ENCODE measurements at regions not wholly inside any gene's neighbourhood (a gene's known extent, or its start where the extent isn't known, plus 50 kb on each side); places are given as distances from the start of the nearest gene placed in this dataset.
A peak's percentile ranks its signal among the peaks of the same experiment; 100 is the strongest.

DNA sequence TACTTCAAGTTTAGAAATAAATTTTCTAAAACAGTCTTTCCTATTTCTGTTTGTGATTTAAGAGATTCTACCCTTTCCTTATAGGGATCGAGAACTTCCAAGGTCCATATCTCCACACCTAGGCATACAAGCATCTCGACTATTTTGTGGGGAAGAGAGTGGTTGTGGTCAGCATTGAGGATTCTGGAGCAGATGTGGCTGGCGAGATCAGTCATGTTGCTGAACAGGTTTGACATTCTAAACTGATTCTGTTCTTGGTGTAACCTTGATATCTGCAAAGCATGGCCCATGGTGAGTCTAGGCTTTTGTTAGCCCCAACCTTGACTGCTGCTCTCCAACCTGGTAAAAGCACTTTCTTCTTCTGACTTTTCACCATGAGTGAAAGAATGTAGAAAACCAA, 167.6 kb upstream of the POGK start:
- no peak overlapping the region for H3K4me3 ChIP-seq
- ChIA-PET POLR2A (ENCODE audit: unreplicated experiment) (no interaction called here), CTCF (no interaction called here)
- H3K9me2 ChIP-seq (ENCODE audit: insufficient read depth): no peaks in the 10 kb centered on the region
- BruUV-seq (replicated peaks): no TSS peak
- intact Hi-C loops (cut with micrococcal nuclease; ENCODE audit: unreplicated experiment): no loop called here
- H4K20me1 ChIP-seq (ENCODE audit: insufficient read depth): no peaks in the 10 kb centered on the region
- H3K36me3 ChIP-seq (ENCODE audit: low read depth): no peaks in the 10 kb centered on the region
- H2AFZ ChIP-seq: no peak overlapping the region
- H3K27me3 ChIP-seq (ENCODE audit: insufficient read depth, low read depth): 0 out of 2 replicates have a peak, but pooled peaks cover 3% of the 10 kb centered on the region
- H3K4me1 ChIP-seq (replicated peaks; ENCODE audit: insufficient read depth): no peaks in the 10 kb centered on the region
- TF ChIP-seq, protein P1, sequence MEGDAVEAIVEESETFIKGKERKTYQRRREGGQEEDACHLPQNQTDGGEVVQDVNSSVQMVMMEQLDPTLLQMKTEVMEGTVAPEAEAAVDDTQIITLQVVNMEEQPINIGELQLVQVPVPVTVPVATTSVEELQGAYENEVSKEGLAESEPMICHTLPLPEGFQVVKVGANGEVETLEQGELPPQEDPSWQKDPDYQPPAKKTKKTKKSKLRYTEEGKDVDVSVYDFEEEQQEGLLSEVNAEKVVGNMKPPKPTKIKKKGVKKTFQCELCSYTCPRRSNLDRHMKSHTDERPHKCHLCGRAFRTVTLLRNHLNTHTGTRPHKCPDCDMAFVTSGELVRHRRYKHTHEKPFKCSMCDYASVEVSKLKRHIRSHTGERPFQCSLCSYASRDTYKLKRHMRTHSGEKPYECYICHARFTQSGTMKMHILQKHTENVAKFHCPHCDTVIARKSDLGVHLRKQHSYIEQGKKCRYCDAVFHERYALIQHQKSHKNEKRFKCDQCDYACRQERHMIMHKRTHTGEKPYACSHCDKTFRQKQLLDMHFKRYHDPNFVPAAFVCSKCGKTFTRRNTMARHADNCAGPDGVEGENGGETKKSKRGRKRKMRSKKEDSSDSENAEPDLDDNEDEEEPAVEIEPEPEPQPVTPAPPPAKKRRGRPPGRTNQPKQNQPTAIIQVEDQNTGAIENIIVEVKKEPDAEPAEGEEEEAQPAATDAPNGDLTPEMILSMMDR (conservative IDR thresholded peaks at IDR 0.05): no peak
- TF ChIP-seq EZH2 (IDR thresholded peaks at IDR 0.05; ENCODE audit: low read depth): no peak
- no peaks in the 10 kb centered on the region for H3F3A ChIP-seq (ENCODE audit: insufficient read depth, low read depth)
- no peaks in the 10 kb centered on the region for H3K9me3 ChIP-seq (ENCODE audit: insufficient read depth, low read depth)
- H3K27ac ChIP-seq: no peak overlapping the region
- no peak overlapping the region for H3K4me2 ChIP-seq
- no peaks in the 10 kb centered on the region for H3K79me2 ChIP-seq (ENCODE audit: low read depth)
- no peak for DNase-seq

DNA sequence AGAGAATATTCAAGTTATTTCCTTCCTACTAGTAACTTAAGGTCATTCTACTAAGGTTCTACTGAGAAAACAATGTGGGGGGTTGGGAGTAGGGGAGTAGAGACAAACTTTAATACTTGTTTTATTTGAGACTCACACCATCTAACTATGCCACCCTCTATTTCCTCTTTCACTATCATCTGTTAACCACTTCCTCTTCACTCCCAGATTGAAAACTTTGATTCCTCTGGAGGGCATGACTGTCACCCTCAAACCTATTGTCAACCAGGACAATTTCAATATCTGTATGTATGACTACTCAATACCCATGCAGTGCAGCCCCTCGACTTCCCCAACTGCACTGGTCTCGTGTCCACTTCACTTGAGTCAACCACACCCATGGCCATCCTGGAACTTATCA, 165.6 kb upstream of the POGK start:
- H3K79me2 ChIP-seq (ENCODE audit: low read depth): no peaks in the 10 kb centered on the region
- H3K4me1 ChIP-seq (replicated peaks; ENCODE audit: insufficient read depth): no peaks in the 10 kb centered on the region
- TF ChIP-seq, protein P1 (conservative IDR thresholded peaks at IDR 0.05): no peak
- no peak for TF ChIP-seq EZH2 (IDR thresholded peaks at IDR 0.05; ENCODE audit: low read depth)
- CTCF ChIA-PET: no interaction called here
- H3K27ac ChIP-seq: no peak overlapping the region
- H4K20me1 ChIP-seq (ENCODE audit: insufficient read depth): no peaks in the 10 kb centered on the region
- POLR2A ChIA-PET (ENCODE audit: unreplicated experiment): no interaction called here
- H3K27me3 ChIP-seq (ENCODE audit: insufficient read depth, low read depth): 0 out of 2 replicates have a peak, but pooled peaks cover 3% of the 10 kb centered on the region
- H3K4me2 ChIP-seq: no peak overlapping the region
- no peak for DNase-seq
- no TSS peak for BruUV-seq (replicated peaks)
- H2AFZ ChIP-seq: no peak overlapping the region
- intact Hi-C loops (cut with micrococcal nuclease; ENCODE audit: unreplicated experiment): no loop called here
- H3K36me3 ChIP-seq (ENCODE audit: low read depth): no peaks in the 10 kb centered on the region
- H3K9me3 ChIP-seq (ENCODE audit: insufficient read depth, low read depth): no peaks in the 10 kb centered on the region
- H3F3A ChIP-seq (ENCODE audit: insufficient read depth, low read depth): no peaks in the 10 kb centered on the region
- H3K4me3 ChIP-seq: no peak overlapping the region
- no peaks in the 10 kb centered on the region for H3K9me2 ChIP-seq (ENCODE audit: insufficient read depth)

DNA sequence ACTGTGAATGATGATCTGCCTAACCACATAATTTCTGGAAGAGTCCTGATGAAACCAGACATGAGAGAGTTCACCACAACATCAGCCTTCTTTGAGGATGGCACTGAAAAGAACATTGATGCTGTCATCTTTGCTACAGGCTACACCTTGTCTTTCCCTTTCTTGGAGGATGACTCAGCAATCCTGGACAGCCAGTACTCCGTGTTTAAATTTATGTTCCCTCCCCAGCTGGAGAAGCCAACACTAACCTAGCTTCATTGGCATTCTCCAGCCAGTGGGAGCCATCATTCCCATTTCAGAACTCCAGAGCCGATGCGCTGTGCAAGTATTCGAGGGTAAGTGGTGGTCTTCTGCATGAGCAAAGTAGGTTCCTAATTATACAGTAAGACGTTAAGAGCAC, 164.1 kb upstream of the POGK start:
- Histone ChIP-seq H3K36me3 (ENCODE audit: low read depth) (no peaks in the 10 kb centered on the region), H4K20me1 (ENCODE audit: insufficient read depth) (no peaks in the 10 kb centered on the region), H3K4me2 (no peak overlapping the region), H2AFZ (no peak overlapping the region), H3K27ac (no peak overlapping the region), H3K4me1 (replicated peaks; ENCODE audit: insufficient read depth) (no peaks in the 10 kb centered on the region), H3K27me3 (ENCODE audit: insufficient read depth, low read depth) (0 out of 2 replicates have a peak, but pooled peaks cover 3% of the 10 kb centered on the region), H3K9me3 (ENCODE audit: insufficient read depth, low read depth) (no peaks in the 10 kb centered on the region), H3K79me2 (ENCODE audit: low read depth) (no peaks in the 10 kb centered on the region), H3K9me2 (ENCODE audit: insufficient read depth) (no peaks in the 10 kb centered on the region), H3F3A (ENCODE audit: insufficient read depth, low read depth) (no peaks in the 10 kb centered on the region), H3K4me3 (no peak overlapping the region)
- no TSS peak for BruUV-seq (replicated peaks)
- intact Hi-C loops (cut with micrococcal nuclease; ENCODE audit: unreplicated experiment): no loop called here
- CTCF ChIA-PET: no interaction called here
- TF ChIP-seq EZH2 (IDR thresholded peaks at IDR 0.05; ENCODE audit: low read depth): no peak
- POLR2A ChIA-PET (ENCODE audit: unreplicated experiment): interaction anchor here (0.7 kb wide), 1 partner anchor 1517 kb away, joined by 6 read pairs; no protein-coding TSS in a partner anchor
- no peak for DNase-seq

DNA sequence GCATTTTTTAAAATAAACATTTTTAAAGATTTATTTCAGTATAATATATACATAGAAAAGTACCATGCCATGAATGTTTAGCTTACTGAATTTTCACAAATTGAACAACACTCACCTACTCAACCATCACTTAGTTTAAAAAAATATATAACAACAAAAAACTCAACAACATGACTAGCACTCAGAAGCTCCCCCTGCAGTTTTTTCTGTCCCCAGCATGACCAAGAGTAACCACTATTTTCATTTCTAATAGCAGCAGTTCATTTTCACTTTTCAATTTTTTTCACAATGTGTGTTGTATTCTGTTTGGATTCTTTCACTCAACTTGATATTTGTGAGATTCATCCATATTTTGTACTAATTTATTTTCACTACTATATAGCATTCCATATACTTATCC, 162.3 kb upstream of the POGK start:
- H3K27me3 ChIP-seq (ENCODE audit: insufficient read depth, low read depth): no peaks in the 10 kb centered on the region
- no peaks in the 10 kb centered on the region for H3K36me3 ChIP-seq (ENCODE audit: low read depth)
- intact Hi-C loops (cut with micrococcal nuclease; ENCODE audit: unreplicated experiment): no loop called here
- no peaks in the 10 kb centered on the region for H3K9me3 ChIP-seq (ENCODE audit: insufficient read depth, low read depth)
- H3K4me1 ChIP-seq (replicated peaks; ENCODE audit: insufficient read depth): no peaks in the 10 kb centered on the region
- H2AFZ ChIP-seq: no peak overlapping the region
- no peak overlapping the region for H3K27ac ChIP-seq
- no peak overlapping the region for H3K4me3 ChIP-seq
- DNase-seq: no peak
- no peaks in the 10 kb centered on the region for H3K79me2 ChIP-seq (ENCODE audit: low read depth)
- H4K20me1 ChIP-seq (ENCODE audit: insufficient read depth): no peaks in the 10 kb centered on the region
- no TSS peak for BruUV-seq (replicated peaks)
- H3F3A ChIP-seq (ENCODE audit: insufficient read depth, low read depth): no peaks in the 10 kb centered on the region
- no peak for TF ChIP-seq EZH2 (IDR thresholded peaks at IDR 0.05; ENCODE audit: low read depth)
- TF ChIP-seq, protein P1 (conservative IDR thresholded peaks at IDR 0.05): peak; percentile 15; the same call in 1 of the 2 replicates
- H3K4me2 ChIP-seq: no peak overlapping the region
- ChIA-PET POLR2A (ENCODE audit: unreplicated experiment) (no interaction called here), CTCF (no interaction called here)
- H3K9me2 ChIP-seq (ENCODE audit: insufficient read depth): no peaks in the 10 kb centered on the region
